Glutamatergic neuron (in vitro differentiated cells): ENCODE measurements at regions not wholly inside any gene's neighbourhood (a gene's known extent, or its start where the extent isn't known, plus 50 kb on each side); places are given as distances from the start of the nearest gene placed in this dataset.

ENCODE experiments used
- DNase-seq: peaks from one replicate; pipeline ENCODE4 v3.0.0; 2022
- H3K27ac Mint-ChIP-seq: one replicate; pipeline ENCODE4 v1.8.0; 2020; ENCODE audit warnings: mild to moderate bottlenecking, mixed read lengths, inconsistent platforms; ENCODE audit not compliant: unreplicated experiment
- H3K27me3 Mint-ChIP-seq: one replicate; pipeline ENCODE4 v1.8.0; 2020; ENCODE audit warnings: mild to moderate bottlenecking, moderate library complexity, mixed read lengths, inconsistent platforms; ENCODE audit not compliant: unreplicated experiment
- H3K36me3 Mint-ChIP-seq: one replicate; pipeline ENCODE4 v1.8.0; 2020; ENCODE audit warnings: mild to moderate bottlenecking, mixed read lengths, inconsistent platforms; ENCODE audit not compliant: unreplicated experiment
- H3K4me1 Mint-ChIP-seq: one replicate; pipeline ENCODE4 v1.8.0; 2020; ENCODE audit warnings: mild to moderate bottlenecking, low read depth, mixed read lengths, inconsistent platforms; ENCODE audit not compliant: unreplicated experiment
- H3K4me3 Mint-ChIP-seq: one replicate; pipeline ENCODE4 v1.8.0; 2020; ENCODE audit warnings: mild to moderate bottlenecking, mixed read lengths, inconsistent platforms; ENCODE audit not compliant: unreplicated experiment
- H3K9me3 Mint-ChIP-seq: one replicate; pipeline ENCODE4 v1.8.0; 2020; ENCODE audit warnings: mild to moderate bottlenecking, moderate library complexity, mixed read lengths, inconsistent platforms; ENCODE audit not compliant: unreplicated experiment
- TF ChIP-seq, protein P1 (sequence below): fragments of 200-600 bp; sonication (generic); IDR thresholded peaks from one replicate; pipeline ENCODE4 v1.5.0; 2021; ENCODE audit not compliant: partially characterized antibody, unreplicated experiment

DNA sequence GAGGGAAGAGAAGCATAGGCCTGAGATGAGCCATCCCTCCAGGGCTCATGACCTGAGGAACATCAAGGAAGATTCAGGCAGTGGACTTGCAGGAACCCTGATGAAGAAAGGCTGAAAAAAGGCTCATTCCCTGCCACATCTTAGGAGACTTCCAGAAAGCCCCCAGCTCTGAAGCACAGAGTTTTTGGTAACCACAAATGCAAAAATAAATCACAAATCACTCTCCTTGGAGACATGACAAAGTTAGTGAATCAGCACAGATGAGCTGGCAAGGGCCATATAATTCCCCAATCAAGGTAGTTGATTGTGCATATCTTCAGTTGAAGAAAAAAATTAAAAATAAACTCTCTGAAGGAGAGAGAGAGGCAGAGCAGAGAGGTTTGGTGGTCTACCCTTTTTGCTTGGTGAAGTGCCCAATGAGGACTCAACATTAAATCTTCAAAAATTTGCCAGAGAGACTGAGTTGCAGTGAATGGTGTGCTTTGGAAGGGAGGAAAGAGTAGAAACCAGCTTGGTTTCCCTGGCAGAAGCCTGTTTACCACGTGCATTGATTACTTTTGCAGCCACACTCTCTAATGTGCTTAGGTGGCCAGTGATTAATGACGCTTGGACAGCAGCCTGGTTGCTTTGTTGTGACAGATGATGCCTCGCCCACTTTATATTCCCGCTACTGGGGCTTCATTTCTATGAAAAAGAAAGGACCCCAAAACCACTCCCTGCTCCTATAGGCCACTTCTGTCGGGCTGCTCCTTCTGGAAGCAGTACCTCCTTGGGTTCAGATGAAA is 257.4 kb upstream of the SLC14A2 start:
- no peak for DNase-seq
- no peaks in the 10 kb centered on the region for H3K36me3 Mint-ChIP-seq
- no peaks in the 10 kb centered on the region for H3K9me3 Mint-ChIP-seq
- peaks cover 15% of the 10 kb centered on the region for H3K4me1 Mint-ChIP-seq
- no peak overlapping the region for H3K27ac Mint-ChIP-seq
- TF ChIP-seq, protein P1, sequence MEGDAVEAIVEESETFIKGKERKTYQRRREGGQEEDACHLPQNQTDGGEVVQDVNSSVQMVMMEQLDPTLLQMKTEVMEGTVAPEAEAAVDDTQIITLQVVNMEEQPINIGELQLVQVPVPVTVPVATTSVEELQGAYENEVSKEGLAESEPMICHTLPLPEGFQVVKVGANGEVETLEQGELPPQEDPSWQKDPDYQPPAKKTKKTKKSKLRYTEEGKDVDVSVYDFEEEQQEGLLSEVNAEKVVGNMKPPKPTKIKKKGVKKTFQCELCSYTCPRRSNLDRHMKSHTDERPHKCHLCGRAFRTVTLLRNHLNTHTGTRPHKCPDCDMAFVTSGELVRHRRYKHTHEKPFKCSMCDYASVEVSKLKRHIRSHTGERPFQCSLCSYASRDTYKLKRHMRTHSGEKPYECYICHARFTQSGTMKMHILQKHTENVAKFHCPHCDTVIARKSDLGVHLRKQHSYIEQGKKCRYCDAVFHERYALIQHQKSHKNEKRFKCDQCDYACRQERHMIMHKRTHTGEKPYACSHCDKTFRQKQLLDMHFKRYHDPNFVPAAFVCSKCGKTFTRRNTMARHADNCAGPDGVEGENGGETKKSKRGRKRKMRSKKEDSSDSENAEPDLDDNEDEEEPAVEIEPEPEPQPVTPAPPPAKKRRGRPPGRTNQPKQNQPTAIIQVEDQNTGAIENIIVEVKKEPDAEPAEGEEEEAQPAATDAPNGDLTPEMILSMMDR = no peak
- no peaks in the 10 kb centered on the region for H3K27me3 Mint-ChIP-seq
- no peak overlapping the region for H3K4me3 Mint-ChIP-seq

DNA sequence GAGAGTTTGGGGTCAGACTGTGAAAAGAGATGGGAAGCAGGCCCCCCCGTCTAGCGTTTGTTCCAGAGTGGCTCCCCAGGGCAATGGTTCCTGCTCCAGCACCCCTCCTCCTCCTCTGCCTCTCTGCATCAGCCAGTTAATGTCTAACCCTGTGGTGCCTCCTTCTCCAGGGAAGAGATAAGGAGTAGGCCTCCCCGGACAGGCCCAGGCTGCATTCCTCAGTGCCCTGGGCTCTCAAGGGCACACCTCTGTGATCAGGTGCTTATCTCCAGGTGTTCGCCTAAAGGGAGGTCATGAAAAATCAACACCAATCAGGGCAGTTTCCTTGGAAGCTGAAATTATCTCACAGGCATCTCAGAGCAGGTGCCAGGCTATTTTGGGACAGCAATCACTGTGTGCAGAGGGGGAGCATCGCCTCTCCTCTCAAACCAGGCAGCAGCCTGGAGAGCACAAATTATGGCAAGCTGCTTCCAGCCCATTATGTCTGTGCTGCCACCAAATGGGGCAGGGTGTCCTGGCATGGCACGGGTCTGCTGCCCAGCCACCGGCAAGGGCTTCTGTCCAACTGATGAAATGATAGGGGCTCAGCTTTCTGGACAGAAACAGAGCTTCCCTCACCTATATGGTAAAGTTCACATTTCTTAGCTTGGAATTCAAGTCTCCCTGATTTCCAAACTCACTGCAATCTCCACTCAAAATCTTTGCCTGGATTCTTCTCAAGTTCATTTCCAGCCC is 255.8 kb upstream of the SLC14A2 start:
- Mint-ChIP-seq H3K4me1 (peaks cover 4% of the 10 kb centered on the region), H3K9me3 (peaks cover 2% of the 10 kb centered on the region), H3K27ac (no peak overlapping the region), H3K4me3 (no peak overlapping the region), H3K27me3 (no peaks in the 10 kb centered on the region), H3K36me3 (no peaks in the 10 kb centered on the region)
- TF ChIP-seq, protein P1 = no peak
- no peak for DNase-seq

DNA sequence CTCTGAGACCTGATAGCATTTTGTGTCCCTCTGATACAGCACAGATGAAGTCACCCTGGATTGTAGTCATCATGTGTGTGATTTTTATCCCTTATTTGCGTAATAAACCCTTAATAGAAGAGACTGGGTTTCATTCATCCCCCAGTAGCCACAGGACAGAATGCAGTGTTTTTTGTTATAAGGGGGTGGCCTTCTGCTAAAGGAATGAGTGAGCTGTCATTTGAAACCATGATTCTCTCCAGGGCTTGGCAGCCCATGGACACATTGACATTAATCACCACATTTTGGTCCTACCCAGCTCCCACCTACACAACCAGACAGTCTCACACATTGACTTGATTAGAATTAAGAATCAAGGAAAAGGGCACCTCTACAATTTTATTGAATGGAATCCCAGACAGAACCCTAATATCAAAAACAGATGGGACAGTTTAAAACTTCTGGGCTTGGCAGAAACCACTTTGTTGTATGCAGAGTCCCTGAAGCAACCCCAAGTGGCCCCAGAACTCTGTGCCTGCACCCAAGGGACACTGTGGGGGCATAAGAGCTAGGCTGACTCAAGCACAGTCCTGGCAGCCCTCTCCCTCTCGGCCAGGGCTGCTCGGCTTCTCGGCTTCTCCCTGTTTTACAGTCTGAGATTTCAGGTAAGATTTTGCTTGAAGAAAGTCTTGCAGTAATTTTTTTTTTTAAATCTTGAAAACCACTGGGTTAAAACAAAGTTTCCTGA is 254.0 kb upstream of the SLC14A2 start:
- H3K36me3 Mint-ChIP-seq = no peaks in the 10 kb centered on the region
- H3K9me3 Mint-ChIP-seq = peaks cover 2% of the 10 kb centered on the region
- no peak overlapping the region for H3K4me3 Mint-ChIP-seq
- no peak overlapping the region for H3K27ac Mint-ChIP-seq
- TF ChIP-seq, protein P1 = no peak
- H3K27me3 Mint-ChIP-seq = no peaks in the 10 kb centered on the region
- no peak for DNase-seq
- H3K4me1 Mint-ChIP-seq = peaks cover 3% of the 10 kb centered on the region

DNA sequence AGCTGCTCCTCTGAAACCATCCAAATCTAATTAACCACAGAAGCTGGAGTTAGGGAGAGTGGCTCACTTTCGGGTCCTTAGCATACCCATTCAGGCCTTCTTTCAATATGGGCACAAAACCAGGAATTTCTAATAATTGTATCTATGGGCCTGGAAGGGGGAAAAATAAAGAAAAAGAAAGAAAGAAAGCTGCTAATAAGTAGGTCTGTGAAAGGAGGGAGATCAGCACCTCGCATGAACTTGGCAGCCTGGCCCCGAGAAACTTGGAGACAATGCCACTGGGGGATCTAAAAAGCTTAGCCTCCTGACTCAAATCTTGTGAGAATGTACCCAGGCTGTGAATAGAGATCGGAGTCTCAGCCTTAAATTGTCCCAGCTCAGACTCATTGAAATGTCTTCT is 252.1 kb upstream of the SLC14A2 start:
- Mint-ChIP-seq H3K9me3 (peaks cover 2% of the 10 kb centered on the region), H3K4me1 (no peaks in the 10 kb centered on the region), H3K36me3 (no peaks in the 10 kb centered on the region), H3K4me3 (no peak overlapping the region), H3K27me3 (no peaks in the 10 kb centered on the region), H3K27ac (no peak overlapping the region)
- TF ChIP-seq, protein P1 = no peak
- DNase-seq = no peak

DNA sequence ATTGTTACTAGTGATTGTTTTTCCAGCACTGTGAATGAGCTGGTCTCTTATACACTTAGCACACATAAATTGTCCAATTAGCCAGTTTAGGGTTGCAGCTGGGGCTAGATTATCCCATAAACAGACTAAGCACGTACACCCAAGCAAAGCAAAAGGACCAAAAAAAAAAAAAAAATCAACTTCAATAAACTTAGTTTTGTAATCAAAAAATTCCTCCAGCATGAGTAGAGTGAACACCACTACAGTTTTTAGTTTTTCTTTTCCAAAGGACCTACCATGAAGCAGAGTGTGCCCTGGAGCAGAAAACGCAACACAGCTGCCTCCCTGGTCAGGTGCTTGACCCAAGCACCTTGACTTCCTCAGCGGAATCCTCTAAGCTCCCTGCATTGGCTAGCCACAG is 249.4 kb upstream of the SLC14A2 start:
- Mint-ChIP-seq H3K27ac (no peak overlapping the region), H3K9me3 (peaks cover 2% of the 10 kb centered on the region), H3K4me3 (no peak overlapping the region), H3K27me3 (no peaks in the 10 kb centered on the region), H3K36me3 (no peaks in the 10 kb centered on the region), H3K4me1 (peaks cover 3% of the 10 kb centered on the region)
- no peak for DNase-seq
- TF ChIP-seq, protein P1 = no peak
